Lower leg skin (tissue), 3 donors: ENCODE measurements at regions not wholly inside any gene's neighbourhood (a gene's known extent, or its start where the extent isn't known, plus 50 kb on each side); places are given as distances from the start of the nearest gene placed in this dataset.

Experiments
- POLR2A ChIP-seq, 2 donors: fragments of 450-650 bp; IDR thresholded peaks; one replicate each; pipeline ENCODE4 v1.6.1; 2016 to 2017; ENCODE audit warnings: antibody characterized with exemption in 2 of 2, mild to moderate bottlenecking in 1 of 2, moderate library complexity in 1 of 2
- TF ChIP-seq, protein P1 (sequence below), 3 donors: fragments of 450-650 bp; IDR thresholded peaks; one replicate each; pipeline ENCODE4 v1.5.1; 2016; ENCODE audit warnings: antibody characterized with exemption in 3 of 3, mild to moderate bottlenecking in 3 of 3, moderate library complexity in 2 of 3

DNA sequence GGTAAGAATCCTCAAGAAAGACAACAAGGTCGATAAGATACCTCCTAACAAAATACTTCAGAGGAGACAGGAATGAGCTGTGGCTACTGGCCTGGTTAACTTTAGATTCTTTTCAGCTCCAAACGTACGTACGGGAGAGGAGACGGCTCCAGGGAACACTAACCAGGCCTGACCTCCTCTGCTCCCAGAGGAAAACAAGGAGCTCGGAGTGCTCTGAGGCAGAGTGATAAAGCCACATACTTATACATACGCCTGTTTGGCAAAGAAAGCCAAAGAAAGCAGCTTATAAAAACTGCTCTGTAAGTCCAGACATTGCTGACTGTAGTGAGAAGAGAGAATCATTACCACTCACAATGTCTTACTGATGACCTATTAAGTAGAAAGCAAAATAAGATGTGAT lies 263.9 kb downstream of the MZT1 start:
- TF ChIP-seq POLR2A (IDR thresholded peaks at IDR 0.05), result no peak
- TF ChIP-seq, protein P1, sequence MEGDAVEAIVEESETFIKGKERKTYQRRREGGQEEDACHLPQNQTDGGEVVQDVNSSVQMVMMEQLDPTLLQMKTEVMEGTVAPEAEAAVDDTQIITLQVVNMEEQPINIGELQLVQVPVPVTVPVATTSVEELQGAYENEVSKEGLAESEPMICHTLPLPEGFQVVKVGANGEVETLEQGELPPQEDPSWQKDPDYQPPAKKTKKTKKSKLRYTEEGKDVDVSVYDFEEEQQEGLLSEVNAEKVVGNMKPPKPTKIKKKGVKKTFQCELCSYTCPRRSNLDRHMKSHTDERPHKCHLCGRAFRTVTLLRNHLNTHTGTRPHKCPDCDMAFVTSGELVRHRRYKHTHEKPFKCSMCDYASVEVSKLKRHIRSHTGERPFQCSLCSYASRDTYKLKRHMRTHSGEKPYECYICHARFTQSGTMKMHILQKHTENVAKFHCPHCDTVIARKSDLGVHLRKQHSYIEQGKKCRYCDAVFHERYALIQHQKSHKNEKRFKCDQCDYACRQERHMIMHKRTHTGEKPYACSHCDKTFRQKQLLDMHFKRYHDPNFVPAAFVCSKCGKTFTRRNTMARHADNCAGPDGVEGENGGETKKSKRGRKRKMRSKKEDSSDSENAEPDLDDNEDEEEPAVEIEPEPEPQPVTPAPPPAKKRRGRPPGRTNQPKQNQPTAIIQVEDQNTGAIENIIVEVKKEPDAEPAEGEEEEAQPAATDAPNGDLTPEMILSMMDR (IDR thresholded peaks at IDR 0.05), result no peak
